SJSA1 (cell line): ENCODE measurements at regions not wholly inside any gene's neighbourhood (a gene's known extent, or its start where the extent isn't known, plus 50 kb on each side); places are given as distances from the start of the nearest gene placed in this dataset.

Experiments
- DNase-seq, 2 experiments: peaks; one replicate each; pipeline ENCODE4 v3.0.0-alpha.2; 2015 to 2020; ENCODE audit warnings: low spot score in 2 of 2, low read depth in 1 of 2
- H3K27ac ChIP-seq: fragments of 250-450 bp; sonication (Bioruptor Pico); 2 replicates; pipeline ENCODE4 v1.5.1; 2020; ENCODE audit warnings: mild to moderate bottlenecking, moderate library complexity
- H3K27me3 ChIP-seq: fragments of 250-450 bp; sonication (Bioruptor Pico); replicated peaks from 2 replicates; pipeline ENCODE4 v1.5.1; 2020; ENCODE audit warnings: mild to moderate bottlenecking, moderate library complexity
- H3K36me3 ChIP-seq: fragments of 250-450 bp; sonication (Bioruptor Pico); 2 replicates; pipeline ENCODE4 v1.5.1; 2020; ENCODE audit warnings: mild to moderate bottlenecking
- H3K4me1 ChIP-seq: fragments of 250-450 bp; sonication (Bioruptor Pico); replicated peaks from 2 replicates; pipeline ENCODE4 v1.6.1; 2021; ENCODE audit warnings: mild to moderate bottlenecking
- H3K4me3 ChIP-seq: fragments of 250-450 bp; sonication (Bioruptor Pico); 2 replicates; pipeline ENCODE4 v1.5.1; 2020; ENCODE audit warnings: mild to moderate bottlenecking
- H3K9me3 ChIP-seq: fragments of 250-450 bp; sonication (Bioruptor Pico); replicated peaks from 2 replicates; pipeline ENCODE4 v1.5.1; 2020; ENCODE audit warnings: mild to moderate bottlenecking

- DNase-seq = no peak
- no peaks in the 10 kb centered on the region for H3K4me1 ChIP-seq
- H3K36me3 ChIP-seq = no peaks in the 10 kb centered on the region
- H3K27me3 ChIP-seq = no peaks in the 10 kb centered on the region
- H3K4me3 ChIP-seq = no peak overlapping the region
- H3K9me3 ChIP-seq = peaks cover 11% of the 10 kb centered on the region
- H3K27ac ChIP-seq = no peak overlapping the region
These were observed 1089.8 kb upstream of the NUDT12 start for GRCh38 chr5:104652271-104652861.

- no peaks in the 10 kb centered on the region for H3K4me1 ChIP-seq
- H3K9me3 ChIP-seq = peaks cover 14% of the 10 kb centered on the region
- H3K27ac ChIP-seq = no peak overlapping the region
- no peaks in the 10 kb centered on the region for H3K27me3 ChIP-seq
- no peak for DNase-seq
- no peaks in the 10 kb centered on the region for H3K36me3 ChIP-seq
- H3K4me3 ChIP-seq = no peak overlapping the region
These were observed 1087.9 kb upstream of the NUDT12 start for GRCh38 chr5:104650313-104651055.

- DNase-seq = no peak
- no peak overlapping the region for H3K27ac ChIP-seq
- peaks cover 6% of the 10 kb centered on the region; the same call in 1 of the 2 replicates for H3K9me3 ChIP-seq
- H3K27me3 ChIP-seq = no peaks in the 10 kb centered on the region
- H3K36me3 ChIP-seq = no peaks in the 10 kb centered on the region
- no peaks in the 10 kb centered on the region for H3K4me1 ChIP-seq
- no peak overlapping the region for H3K4me3 ChIP-seq
These were observed 1083.8 kb upstream of the NUDT12 start for GRCh38 chr5:104646416-104646815.

- H3K4me3 ChIP-seq = no peak overlapping the region
- no peak overlapping the region for H3K27ac ChIP-seq
- H3K27me3 ChIP-seq = no peaks in the 10 kb centered on the region
- no peaks in the 10 kb centered on the region for H3K4me1 ChIP-seq
- H3K36me3 ChIP-seq = no peaks in the 10 kb centered on the region
- no peak for DNase-seq
- H3K9me3 ChIP-seq = peaks cover 6% of the 10 kb centered on the region; the same call in 1 of the 2 replicates
These were observed 1080.7 kb upstream of the NUDT12 start for GRCh38 chr5:104643320-104643719.

GRCh38 chr5:104635227-104635626 is 1072.6 kb upstream of the NUDT12 start:
- no peaks in the 10 kb centered on the region for H3K4me1 ChIP-seq
- H3K27ac ChIP-seq = no peak overlapping the region
- no peaks in the 10 kb centered on the region for H3K27me3 ChIP-seq
- no peaks in the 10 kb centered on the region; the same call in 1 of the 2 replicates for H3K9me3 ChIP-seq
- no peak overlapping the region for H3K4me3 ChIP-seq
- H3K36me3 ChIP-seq = no peaks in the 10 kb centered on the region
- DNase-seq = no peak

- Histone ChIP-seq H3K9me3 (no peaks in the 10 kb centered on the region; the same call in 1 of the 2 replicates), H3K4me1 (no peaks in the 10 kb centered on the region), H3K4me3 (no peak overlapping the region), H3K27ac (no peak overlapping the region), H3K27me3 (no peaks in the 10 kb centered on the region), H3K36me3 (no peaks in the 10 kb centered on the region)
- no peak for DNase-seq
These were observed 1066.3 kb upstream of the NUDT12 start for GRCh38 chr5:104628911-104629310.

GRCh38 chr5:104626122-104626521 is 1063.5 kb upstream of the NUDT12 start:
- H3K4me3 ChIP-seq = no peak overlapping the region
- no peak for DNase-seq
- H3K9me3 ChIP-seq = no peaks in the 10 kb centered on the region; the same call in 1 of the 2 replicates
- H3K27ac ChIP-seq = no peak overlapping the region
- H3K36me3 ChIP-seq = no peaks in the 10 kb centered on the region
- no peaks in the 10 kb centered on the region for H3K4me1 ChIP-seq
- no peaks in the 10 kb centered on the region for H3K27me3 ChIP-seq

GRCh38 chr5:104612005-104612404 is 1049.4 kb upstream of the NUDT12 start:
- no peak overlapping the region for H3K27ac ChIP-seq
- no peak for DNase-seq
- H3K36me3 ChIP-seq = no peaks in the 10 kb centered on the region
- H3K9me3 ChIP-seq = no peaks in the 10 kb centered on the region
- H3K27me3 ChIP-seq = no peaks in the 10 kb centered on the region
- no peaks in the 10 kb centered on the region for H3K4me1 ChIP-seq
- H3K4me3 ChIP-seq = no peak overlapping the region

- H3K36me3 ChIP-seq = no peaks in the 10 kb centered on the region
- no peak overlapping the region for H3K4me3 ChIP-seq
- no peak overlapping the region for H3K27ac ChIP-seq
- no peaks in the 10 kb centered on the region for H3K4me1 ChIP-seq
- no peak for DNase-seq
- no peaks in the 10 kb centered on the region for H3K27me3 ChIP-seq
- no peaks in the 10 kb centered on the region for H3K9me3 ChIP-seq
These were observed 1048.7 kb upstream of the NUDT12 start for GRCh38 chr5:104611135-104611767.

- no peaks in the 10 kb centered on the region for H3K4me1 ChIP-seq
- no peak overlapping the region for H3K4me3 ChIP-seq
- no peaks in the 10 kb centered on the region for H3K36me3 ChIP-seq
- no peak for DNase-seq
- no peaks in the 10 kb centered on the region for H3K27me3 ChIP-seq
- no peak overlapping the region for H3K27ac ChIP-seq
- H3K9me3 ChIP-seq = no peaks in the 10 kb centered on the region; the same call in 1 of the 2 replicates
These were observed 1043.8 kb upstream of the NUDT12 start for GRCh38 chr5:104606258-104606829.

GRCh38 chr5:104599726-104600125 is 1037.1 kb upstream of the NUDT12 start:
- Histone ChIP-seq H3K4me1 (no peaks in the 10 kb centered on the region), H3K27me3 (no peaks in the 10 kb centered on the region), H3K4me3 (no peak overlapping the region), H3K9me3 (no peaks in the 10 kb centered on the region; the same call in none of the 2 replicates), H3K27ac (no peak overlapping the region), H3K36me3 (no peaks in the 10 kb centered on the region)
- DNase-seq = no peak

- Histone ChIP-seq H3K4me1 (no peaks in the 10 kb centered on the region), H3K4me3 (no peak overlapping the region), H3K27me3 (no peaks in the 10 kb centered on the region), H3K9me3 (peaks cover 2% of the 10 kb centered on the region), H3K36me3 (no peaks in the 10 kb centered on the region), H3K27ac (no peak overlapping the region)
- no peak for DNase-seq
These were observed 1035.7 kb upstream of the NUDT12 start for GRCh38 chr5:104598285-104598684.

- Histone ChIP-seq H3K27me3 (no peaks in the 10 kb centered on the region), H3K4me1 (no peaks in the 10 kb centered on the region), H3K27ac (no peak overlapping the region), H3K4me3 (no peak overlapping the region), H3K9me3 (peaks cover 7% of the 10 kb centered on the region), H3K36me3 (no peaks in the 10 kb centered on the region)
- DNase-seq = no peak
These were observed 1032.3 kb upstream of the NUDT12 start for GRCh38 chr5:104594850-104595249.

GRCh38 chr5:104576677-104577076 is 1014.1 kb upstream of the NUDT12 start:
- H3K27ac ChIP-seq = no peak overlapping the region
- no peaks in the 10 kb centered on the region for H3K36me3 ChIP-seq
- no peaks in the 10 kb centered on the region for H3K27me3 ChIP-seq
- no peak overlapping the region for H3K4me3 ChIP-seq
- H3K9me3 ChIP-seq = 0 out of 2 replicates have a peak, but pooled peaks cover 6% of the 10 kb centered on the region
- no peaks in the 10 kb centered on the region for H3K4me1 ChIP-seq
- DNase-seq = no peak
